Endothelial cell of umbilical vein (primary cell): ENCODE measurements at regions not wholly inside any gene's neighbourhood (a gene's known extent, or its start where the extent isn't known, plus 50 kb on each side); places are given as distances from the start of the nearest gene placed in this dataset.

Experiments
- BruUV-seq: library from RNA; stranded (reverse); fragments of 400-500 nt; replicated peaks from 2 replicates; lab custom pipeline; 2021; lab: Mats Ljungman, UMichigan
- CTCF ChIA-PET: fragments of 300-600, 350-600 bp; sonication (Branson Sonifier 250); formaldehyde crosslinking; loops from one replicate; lab custom pipeline; 2021; ENCODE audit warnings: antibody characterized with exemption, inconsistent platforms; lab: Charles Lee
- POLR2A ChIA-PET: fragments of 300-600, 350-600 bp; sonication (Branson Sonifier 250); formaldehyde crosslinking; loops from one replicate; lab custom pipeline; 2021; ENCODE audit warnings: antibody characterized with exemption, inconsistent platforms; lab: Charles Lee
- DNase-seq: peaks from one replicate; pipeline ENCODE4 v3.0.0-alpha.2; 2011; ENCODE audit warnings: low read depth, low spot score
- FAIRE-seq: peaks from 2 replicates; lab custom pipeline; 2011; peaks lifted over from hg19 to GRCh38; lab: Jason Lieb, UNC
- H2AFZ ChIP-seq: 2 replicates; pipeline ENCODE4 v1.6.0; 2012; ENCODE audit warnings: low read depth, low read length, control low read depth, inconsistent platforms
- H3K27ac ChIP-seq: 2 replicates; pipeline ENCODE4 v1.5.1; 2011; ENCODE audit warnings: low read depth, mild to moderate bottlenecking, control low read depth, low read length, moderate library complexity; ENCODE audit not compliant: insufficient read depth
- H3K27me3 ChIP-seq, 2 experiments: 2 replicates each; pipeline versions ENCODE4 v1.6.0 to v1.6.1; 2011; ENCODE audit warnings: low read length in 2 of 2, mixed read lengths in 1 of 2; ENCODE audit not compliant: control insufficient read depth in 2 of 2, insufficient read depth in 2 of 2
- H3K36me3 ChIP-seq, 2 experiments: 2 replicates in 1 of 2; 3 replicates in 1 of 2; pipeline ENCODE4 v1.5.1; 2011; ENCODE audit warnings: low read length in 2 of 2, mild to moderate bottlenecking in 1 of 2, moderate library complexity in 1 of 2; ENCODE audit not compliant: control insufficient read depth in 2 of 2, insufficient read depth in 2 of 2; ENCODE audit errors: extremely low read depth in 1 of 2
- H3K4me1 ChIP-seq: 3 replicates; pipeline ENCODE4 v1.5.1; 2011; ENCODE audit warnings: mild to moderate bottlenecking, low read length; ENCODE audit not compliant: control insufficient read depth, insufficient read depth; ENCODE audit errors: extremely low read depth
- H3K4me2 ChIP-seq: 2 replicates; pipeline ENCODE4 v1.6.1; 2011; ENCODE audit warnings: low read length, control low read depth, mixed read lengths; ENCODE audit not compliant: insufficient read depth
- H3K4me3 ChIP-seq, 3 experiments: fragments of 200-600 bp in 1 of 3; sonication (generic), shearing (Covaris generic) in 1 of 3; replicated peaks in 1 of 3; 2 replicates each; pipeline ENCODE4 v1.5.1; 2011 to 2016; ENCODE audit warnings: control low read depth in 3 of 3, low read length in 3 of 3, mild to moderate bottlenecking in 2 of 3, inconsistent platforms in 1 of 3, low read depth in 1 of 3, moderate library complexity in 1 of 3; ENCODE audit not compliant: insufficient read depth in 1 of 3
- H3K79me2 ChIP-seq: 2 replicates; pipeline ENCODE4 v1.6.0; 2012; ENCODE audit warnings: low read length, inconsistent platforms; ENCODE audit not compliant: control insufficient read depth, insufficient read depth
- H3K9ac ChIP-seq: replicated peaks from 2 replicates; pipeline ENCODE3; 2011; ENCODE audit warnings: low read length, control low read depth; ENCODE audit not compliant: insufficient read depth; ENCODE audit errors: extremely low read depth
- H3K9me1 ChIP-seq: replicated peaks from 3 replicates; pipeline ENCODE4 v1.6.0; 2011; ENCODE audit warnings: mild to moderate bottlenecking, low read length; ENCODE audit not compliant: control insufficient read depth, insufficient read depth; ENCODE audit errors: extremely low read depth
- H3K9me3 ChIP-seq: replicated peaks from 2 replicates; pipeline ENCODE4 v1.5.1; 2012; ENCODE audit warnings: low read length, inconsistent platforms; ENCODE audit not compliant: control insufficient read depth, insufficient read depth
- H4K20me1 ChIP-seq: replicated peaks from 2 replicates; pipeline ENCODE3; 2011; ENCODE audit warnings: mild to moderate bottlenecking, low read length; ENCODE audit not compliant: control insufficient read depth, insufficient read depth; ENCODE audit errors: extremely low read depth
- CTCF ChIP-seq, 2 donors: IDR thresholded peaks; 1 replicate in 1 of 2; 2 replicates in 1 of 2; pipeline ENCODE4 v1.5.1; 2011; ENCODE audit warnings: low read length in 2 of 2, mild to moderate bottlenecking in 2 of 2, moderate library complexity in 2 of 2, control low read depth in 1 of 2, inconsistent platforms in 1 of 2, low read depth in 1 of 2; ENCODE audit not compliant: insufficient read depth in 1 of 2; ENCODE audit errors: extremely low read depth in 1 of 2
- EZH2 ChIP-seq: IDR thresholded peaks from 2 replicates; pipeline ENCODE4 v1.6.1; 2012; ENCODE audit warnings: borderline replicate concordance, low read depth, mild to moderate bottlenecking, moderate library complexity, low read length, inconsistent platforms; ENCODE audit not compliant: severe bottlenecking
- FOS ChIP-seq: IDR thresholded peaks from 2 replicates; pipeline ENCODE4 v1.6.1; 2011; ENCODE audit warnings: mild to moderate bottlenecking, low read length, moderate library complexity, borderline replicate concordance; ENCODE audit not compliant: insufficient read depth
- MAX ChIP-seq: IDR thresholded peaks from 2 replicates; pipeline ENCODE4 v1.6.1; 2011; ENCODE audit not compliant: insufficient read depth, insufficient read length
- MYC ChIP-seq: IDR thresholded peaks from one replicate; pipeline ENCODE4 v1.6.1; 2011; ENCODE audit warnings: mild to moderate bottlenecking, low read depth, low read length
- POLR2AphosphoS5 ChIP-seq: IDR thresholded peaks from 2 replicates; pipeline ENCODE4 v1.6.1; 2012; ENCODE audit warnings: low read depth, mild to moderate bottlenecking, control low read depth, low read length, moderate library complexity; ENCODE audit not compliant: insufficient read depth
- dilution Hi-C: fragments of 300-500 bp; cut with MboI; formaldehyde crosslinking; loops from one replicate; pipeline ENCODE4 v1.15.0; 2019; ENCODE audit warnings: low sequenced_read_pairs; ENCODE audit not compliant: extremely low pct_ligation_motif_present
- intact Hi-C: fragments of 100-400 bp; cut with micrococcal nuclease; formaldehyde crosslinking; loops from one replicate; pipeline ENCODE4 v1.10.0; 2022

- DNase-seq (no peak), FAIRE-seq (no peak)
- Histone ChIP-seq H3K4me1 (no peaks in the 10 kb centered on the region), H3K9me3 (no peaks in the 10 kb centered on the region), H3K79me2 (no peaks in the 10 kb centered on the region), H2AFZ (no peak overlapping the region), H3K36me3 (no peaks in the 10 kb centered on the region), H3K27me3 (no peaks in the 10 kb centered on the region), H3K27ac (no peak overlapping the region), H4K20me1 (no peaks in the 10 kb centered on the region), H3K9me1 (no peaks in the 10 kb centered on the region), H3K4me3 (no peak overlapping the region), H3K4me2 (no peak overlapping the region), H3K9ac (no peak overlapping the region)
- intact Hi-C loops: no loop called here
- TF ChIP-seq FOS (no peak), EZH2 (no peak), MYC (no peak), CTCF (IDR thresholded peaks at IDR 0.05; ENCODE audit: extremely low read depth in 1 of 2, insufficient read depth in 1 of 2, low read depth in 1 of 2, low read length in 2 of 2) (no peak), POLR2AphosphoS5 (no peak), MAX (no peak)
- BruUV-seq: no TSS peak
- dilution Hi-C loops: no loop called here
- ChIA-PET CTCF (interaction anchor here (0.9 kb wide), 1 partner anchor 255 kb away, joined by 3 read pairs; no protein-coding TSS in a partner anchor), POLR2A (no interaction called here)
Observed at GRCh38 chr4:81589262-81589661, 117.6 kb upstream of the RASGEF1B start.
